ENCODE measurements at regions not wholly inside any gene's neighbourhood (a gene's known extent, or its start where the extent isn't known, plus 50 kb on each side); places are given as distances from the start of the nearest gene placed in this dataset.
"Not testable (repeated sequence)": the region's sequence is repeated elsewhere in the genome, so short reads cannot be mapped to it uniquely, and the experiment has no call there.

DNA sequence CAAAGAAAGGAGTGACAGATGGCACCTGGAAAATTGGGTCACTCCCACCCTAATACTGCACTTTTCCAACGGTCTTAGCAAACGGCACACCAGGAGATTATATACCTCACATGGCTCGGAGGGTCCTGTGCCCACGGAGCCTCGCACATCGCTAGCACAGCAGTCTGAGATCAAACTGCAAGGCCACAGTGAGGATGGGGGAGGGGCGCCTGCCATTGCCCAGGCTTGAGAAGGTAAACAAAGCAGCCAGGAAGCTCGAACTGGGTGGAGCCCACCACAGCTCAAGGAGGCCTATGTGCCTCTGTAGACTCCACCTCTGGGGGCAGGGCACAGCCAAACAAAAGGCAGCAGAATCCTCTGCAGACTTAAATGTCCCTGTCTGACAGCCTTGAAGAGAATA lies 1149.7 kb downstream of the DNAJB9 start:
- TF ChIP-seq, protein P1, sequence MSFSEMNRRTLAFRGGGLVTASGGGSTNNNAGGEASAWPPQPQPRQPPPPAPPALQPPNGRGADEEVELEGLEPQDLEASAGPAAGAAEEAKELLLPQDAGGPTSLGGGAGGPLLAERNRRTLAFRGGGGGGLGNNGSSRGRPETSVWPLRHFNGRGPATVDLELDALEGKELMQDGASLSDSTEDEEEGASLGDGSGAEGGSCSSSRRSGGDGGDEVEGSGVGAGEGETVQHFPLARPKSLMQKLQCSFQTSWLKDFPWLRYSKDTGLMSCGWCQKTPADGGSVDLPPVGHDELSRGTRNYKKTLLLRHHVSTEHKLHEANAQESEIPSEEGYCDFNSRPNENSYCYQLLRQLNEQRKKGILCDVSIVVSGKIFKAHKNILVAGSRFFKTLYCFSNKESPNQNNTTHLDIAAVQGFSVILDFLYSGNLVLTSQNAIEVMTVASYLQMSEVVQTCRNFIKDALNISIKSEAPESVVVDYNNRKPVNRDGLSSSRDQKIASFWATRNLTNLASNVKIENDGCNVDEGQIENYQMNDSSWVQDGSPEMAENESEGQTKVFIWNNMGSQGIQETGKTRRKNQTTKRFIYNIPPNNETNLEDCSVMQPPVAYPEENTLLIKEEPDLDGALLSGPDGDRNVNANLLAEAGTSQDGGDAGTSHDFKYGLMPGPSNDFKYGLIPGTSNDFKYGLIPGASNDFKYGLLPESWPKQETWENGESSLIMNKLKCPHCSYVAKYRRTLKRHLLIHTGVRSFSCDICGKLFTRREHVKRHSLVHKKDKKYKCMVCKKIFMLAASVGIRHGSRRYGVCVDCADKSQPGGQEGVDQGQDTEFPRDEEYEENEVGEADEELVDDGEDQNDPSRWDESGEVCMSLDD (CRISPR knock-in tag; IDR thresholded peaks at IDR 0.05; ENCODE audit: borderline replicate concordance): not testable (repeated sequence)
- TF ChIP-seq NFIC (IDR thresholded peaks at IDR 0.05; ENCODE audit: low read length); NFYB (CRISPR knock-in tag; IDR thresholded peaks at IDR 0.05); E2F5 (CRISPR knock-in tag; conservative IDR thresholded peaks at IDR 0.05); ZNF704 (CRISPR knock-in tag; IDR thresholded peaks at IDR 0.05; ENCODE audit: borderline replicate concordance); FOXK2 (IDR thresholded peaks at IDR 0.05); GMEB1 (CRISPR knock-in tag; IDR thresholded peaks at IDR 0.05; ENCODE audit: borderline replicate concordance); PRMT3 (CRISPR knock-in tag; IDR thresholded peaks at IDR 0.05; ENCODE audit: borderline replicate concordance, low read depth); ZNF777 (CRISPR knock-in tag; IDR thresholded peaks at IDR 0.05); SMARCC2 (IDR thresholded peaks at IDR 0.05): not testable (repeated sequence)
- TF ChIP-seq, protein P2, sequence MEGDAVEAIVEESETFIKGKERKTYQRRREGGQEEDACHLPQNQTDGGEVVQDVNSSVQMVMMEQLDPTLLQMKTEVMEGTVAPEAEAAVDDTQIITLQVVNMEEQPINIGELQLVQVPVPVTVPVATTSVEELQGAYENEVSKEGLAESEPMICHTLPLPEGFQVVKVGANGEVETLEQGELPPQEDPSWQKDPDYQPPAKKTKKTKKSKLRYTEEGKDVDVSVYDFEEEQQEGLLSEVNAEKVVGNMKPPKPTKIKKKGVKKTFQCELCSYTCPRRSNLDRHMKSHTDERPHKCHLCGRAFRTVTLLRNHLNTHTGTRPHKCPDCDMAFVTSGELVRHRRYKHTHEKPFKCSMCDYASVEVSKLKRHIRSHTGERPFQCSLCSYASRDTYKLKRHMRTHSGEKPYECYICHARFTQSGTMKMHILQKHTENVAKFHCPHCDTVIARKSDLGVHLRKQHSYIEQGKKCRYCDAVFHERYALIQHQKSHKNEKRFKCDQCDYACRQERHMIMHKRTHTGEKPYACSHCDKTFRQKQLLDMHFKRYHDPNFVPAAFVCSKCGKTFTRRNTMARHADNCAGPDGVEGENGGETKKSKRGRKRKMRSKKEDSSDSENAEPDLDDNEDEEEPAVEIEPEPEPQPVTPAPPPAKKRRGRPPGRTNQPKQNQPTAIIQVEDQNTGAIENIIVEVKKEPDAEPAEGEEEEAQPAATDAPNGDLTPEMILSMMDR (CRISPR knock-in tag; IDR thresholded peaks at IDR 0.05): not testable (repeated sequence)
- TF ChIP-seq, protein P3, sequence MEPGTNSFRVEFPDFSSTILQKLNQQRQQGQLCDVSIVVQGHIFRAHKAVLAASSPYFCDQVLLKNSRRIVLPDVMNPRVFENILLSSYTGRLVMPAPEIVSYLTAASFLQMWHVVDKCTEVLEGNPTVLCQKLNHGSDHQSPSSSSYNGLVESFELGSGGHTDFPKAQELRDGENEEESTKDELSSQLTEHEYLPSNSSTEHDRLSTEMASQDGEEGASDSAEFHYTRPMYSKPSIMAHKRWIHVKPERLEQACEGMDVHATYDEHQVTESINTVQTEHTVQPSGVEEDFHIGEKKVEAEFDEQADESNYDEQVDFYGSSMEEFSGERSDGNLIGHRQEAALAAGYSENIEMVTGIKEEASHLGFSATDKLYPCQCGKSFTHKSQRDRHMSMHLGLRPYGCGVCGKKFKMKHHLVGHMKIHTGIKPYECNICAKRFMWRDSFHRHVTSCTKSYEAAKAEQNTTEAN (CRISPR knock-in tag; conservative IDR thresholded peaks at IDR 0.05): not testable (repeated sequence)
- TF ChIP-seq, protein P4, sequence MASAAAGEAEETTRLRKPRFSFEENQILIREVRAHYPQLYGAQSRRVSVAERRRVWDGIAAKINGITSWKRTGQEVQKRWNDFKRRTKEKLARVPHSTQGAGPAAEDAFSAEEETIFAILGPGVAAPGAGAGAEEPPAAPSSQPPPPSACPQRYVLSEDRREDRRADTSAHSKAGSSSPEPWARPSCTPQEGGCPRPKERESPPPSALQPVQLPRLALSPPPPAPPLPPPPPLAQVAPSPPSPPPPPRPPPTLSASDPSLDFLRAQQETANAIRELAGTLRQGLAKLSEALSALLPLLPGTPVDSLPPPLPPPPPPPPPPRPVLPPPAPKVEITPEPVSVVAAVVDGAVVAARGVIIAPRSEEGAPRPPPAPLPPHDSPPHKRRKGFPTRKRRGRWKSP (CRISPR knock-in tag; IDR thresholded peaks at IDR 0.05): not testable (repeated sequence)
